ENCODE measurements at regions not wholly inside any gene's neighbourhood (a gene's known extent, or its start where the extent isn't known, plus 50 kb on each side); places are given as distances from the start of the nearest gene placed in this dataset.
"Not testable (repeated sequence)": the region's sequence is repeated elsewhere in the genome, so short reads cannot be mapped to it uniquely, and the experiment has no call there.

DNA sequence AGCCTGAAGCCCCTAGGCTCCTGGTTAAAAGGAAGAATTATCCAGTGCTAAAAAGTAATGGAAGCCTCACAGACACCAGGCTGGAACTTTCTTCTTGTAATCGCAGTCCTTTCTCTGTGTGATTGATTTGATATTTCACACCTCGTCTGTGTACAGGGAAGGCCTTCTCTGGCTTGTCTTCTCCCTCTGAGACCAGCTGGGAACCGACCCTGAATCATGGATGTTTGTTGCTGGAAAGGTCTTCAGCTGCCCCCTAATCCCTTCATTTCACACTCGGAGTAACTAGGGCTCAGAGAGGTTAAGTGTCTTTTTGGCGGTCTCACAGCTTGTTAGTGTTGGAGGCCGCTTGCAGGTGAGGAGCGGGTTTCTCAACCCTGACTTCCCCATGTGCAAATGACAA, 500.2 kb upstream of the CDH4 start:
- DNase-seq (ENCODE audit: low read depth in 2 of 2) = no peak

DNA sequence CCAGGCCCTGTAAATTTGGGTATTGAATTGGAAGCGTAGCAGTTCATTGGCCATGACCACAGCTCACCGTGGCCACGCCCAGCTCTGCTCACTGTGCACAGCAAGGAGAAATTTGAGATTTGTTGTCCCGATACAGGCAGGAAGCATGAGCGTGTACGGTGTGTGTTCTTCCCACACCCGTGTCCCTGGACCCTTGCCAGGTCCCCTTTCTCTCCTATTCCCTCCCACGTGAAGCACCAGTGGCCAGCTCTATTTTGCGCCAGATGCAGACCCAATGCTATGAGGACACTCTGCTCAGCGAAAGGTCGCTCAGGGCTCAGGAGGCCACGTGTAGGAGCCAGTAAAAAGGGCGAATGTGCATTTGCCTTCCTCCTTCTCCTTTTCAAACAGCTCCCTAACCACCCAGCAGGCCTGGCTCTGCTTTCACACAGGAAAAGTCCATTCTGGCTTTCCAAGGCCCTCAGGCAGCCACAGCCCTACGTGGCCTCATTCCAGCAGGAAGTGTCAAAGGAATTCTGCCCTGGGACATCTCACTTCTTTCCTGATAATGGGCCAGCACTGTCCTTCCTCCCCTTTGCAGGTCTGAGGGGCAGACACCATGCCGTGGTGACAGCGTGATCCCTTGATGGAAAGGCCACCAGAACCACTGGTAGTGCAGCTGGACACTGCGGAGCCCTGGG, 499.2 kb upstream of the CDH4 start:
- no peak for DNase-seq (ENCODE audit: low read depth in 2 of 2)

DNA sequence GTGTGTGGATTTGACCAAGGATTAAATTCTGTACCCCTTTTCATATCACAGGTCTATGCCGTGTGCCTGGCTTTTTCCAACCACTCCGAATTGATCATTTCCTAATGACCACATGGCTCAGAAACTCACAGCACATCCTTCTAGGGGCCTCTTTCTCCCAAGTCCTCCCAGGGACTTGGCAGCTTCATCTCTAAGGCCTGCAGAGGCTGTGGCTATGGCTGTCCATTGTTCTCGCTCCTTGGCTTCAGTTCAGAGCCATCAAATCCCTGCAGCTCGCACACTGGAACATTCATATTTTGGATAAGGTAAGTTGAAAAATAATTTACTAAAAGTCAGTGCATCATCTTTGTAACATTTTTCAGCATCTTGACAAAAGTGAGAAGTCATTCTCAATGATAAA, 497.2 kb upstream of the CDH4 start:
- DNase-seq (ENCODE audit: low read depth in 2 of 2) = no peak

DNA sequence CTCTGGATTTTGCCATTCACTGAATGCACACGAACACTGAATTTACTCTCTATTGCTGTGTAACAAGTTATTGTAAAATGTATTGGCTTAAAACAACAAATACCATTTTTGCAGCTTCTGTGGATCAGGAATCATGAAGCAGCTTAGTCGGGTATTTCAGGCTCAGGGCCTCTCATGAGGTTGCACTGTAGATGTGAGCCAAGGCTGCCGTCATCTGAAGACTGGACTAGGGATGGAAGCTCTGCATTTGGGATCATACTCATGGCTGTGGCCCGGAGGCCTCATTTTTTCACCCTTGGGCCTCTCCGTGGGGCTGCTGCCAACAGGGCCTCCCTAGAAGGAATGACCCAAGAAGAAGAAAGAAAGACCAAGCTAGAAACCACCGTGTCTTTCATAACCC, 492.4 kb upstream of the CDH4 start:
- DNase-seq (ENCODE audit: low read depth in 2 of 2) = no peak

DNA sequence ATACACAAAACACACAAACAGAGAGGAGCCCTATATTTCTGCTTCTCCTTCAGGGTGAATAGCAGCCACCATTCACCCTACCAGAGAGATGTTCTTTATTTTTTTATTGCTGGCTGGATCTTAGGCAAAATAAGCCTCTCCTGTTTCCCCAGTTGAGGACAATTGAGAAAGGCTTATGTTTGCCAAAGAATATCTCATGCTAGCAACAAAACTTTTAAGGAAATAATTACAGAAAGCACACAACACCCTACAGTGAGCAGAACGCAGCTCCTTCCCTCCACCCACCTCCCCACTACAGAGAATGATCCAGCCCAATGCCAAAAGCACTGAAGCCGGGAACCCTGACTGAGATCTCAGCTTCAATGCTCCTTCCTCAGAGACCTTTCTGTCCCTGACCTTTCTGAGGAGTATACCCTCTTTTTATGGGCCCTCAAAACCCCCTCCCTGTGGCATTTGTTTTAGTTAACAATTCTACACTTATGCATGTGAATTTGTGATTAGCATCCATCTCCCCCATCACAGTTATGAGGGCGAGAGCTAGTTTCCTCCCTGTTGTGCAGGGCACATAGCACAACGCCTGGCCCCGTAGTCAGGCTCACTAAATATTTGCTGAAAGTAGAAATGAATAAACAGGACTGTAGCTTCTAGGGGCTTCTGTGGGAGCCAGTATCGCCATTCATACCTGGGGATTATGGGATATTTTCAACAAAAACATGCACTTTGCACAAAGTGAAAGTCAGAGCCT, 491.6 kb upstream of the CDH4 start:
- DNase-seq (ENCODE audit: low read depth in 2 of 2) = no peak

DNA sequence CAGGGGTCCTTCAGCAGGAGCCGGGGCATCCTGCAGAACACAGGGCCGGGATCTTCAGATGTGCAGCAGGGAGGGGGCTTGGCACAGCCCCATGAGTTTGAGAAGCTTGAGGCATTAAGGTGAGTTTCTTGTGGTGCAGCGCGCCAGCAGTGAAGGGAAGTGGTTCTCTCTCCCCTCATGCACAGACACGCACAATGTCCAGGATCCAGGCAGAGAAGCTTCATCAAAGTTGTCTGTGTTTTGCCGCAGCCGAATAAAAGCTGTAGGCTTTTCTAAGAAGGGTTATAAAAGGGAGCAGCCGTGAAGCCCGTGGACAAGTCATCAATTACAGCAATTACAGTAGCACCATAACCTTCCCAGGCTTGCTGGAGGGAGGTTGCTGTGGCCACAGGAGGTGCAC, 491.0 kb upstream of the CDH4 start:
- no peak for DNase-seq (ENCODE audit: low read depth in 2 of 2)

DNA sequence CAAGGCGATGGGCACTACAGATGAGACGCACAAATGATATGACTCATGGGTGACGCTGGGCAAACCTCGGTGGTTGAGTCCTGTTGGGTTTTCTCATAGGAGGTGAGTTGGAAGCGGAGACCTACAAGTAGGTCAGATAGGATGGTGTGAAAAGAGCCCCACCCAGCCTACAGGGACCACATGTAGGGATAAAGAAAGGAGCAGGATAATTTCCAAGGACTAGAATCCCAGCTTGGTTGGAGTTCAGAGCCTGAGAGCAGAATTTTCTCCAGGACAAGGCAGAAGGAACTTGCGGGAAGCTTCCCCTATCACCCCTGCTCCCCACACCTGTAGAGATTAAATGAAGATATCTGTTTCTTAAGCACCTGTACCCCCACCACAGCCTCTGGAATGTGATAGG, 489.7 kb upstream of the CDH4 start:
- DNase-seq (ENCODE audit: low read depth in 2 of 2) = no peak

DNA sequence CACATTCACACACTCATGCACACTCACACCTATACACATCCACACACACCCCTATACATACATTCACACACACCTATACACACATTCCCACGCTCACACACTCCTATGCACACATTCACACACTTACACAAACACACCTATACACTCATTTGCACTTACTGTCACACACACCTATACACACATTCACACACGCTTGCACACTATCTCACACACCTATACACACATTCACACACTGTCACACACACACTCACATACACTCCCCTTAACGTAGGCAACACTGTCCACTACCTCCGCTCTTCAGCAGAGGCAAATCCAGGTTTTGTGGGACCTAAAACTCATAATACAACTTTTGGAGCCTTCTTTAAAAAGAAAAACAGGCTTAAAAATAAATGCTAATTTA, 487.7 kb upstream of the CDH4 start:
- no peak for DNase-seq (ENCODE audit: low read depth in 2 of 2)

DNA sequence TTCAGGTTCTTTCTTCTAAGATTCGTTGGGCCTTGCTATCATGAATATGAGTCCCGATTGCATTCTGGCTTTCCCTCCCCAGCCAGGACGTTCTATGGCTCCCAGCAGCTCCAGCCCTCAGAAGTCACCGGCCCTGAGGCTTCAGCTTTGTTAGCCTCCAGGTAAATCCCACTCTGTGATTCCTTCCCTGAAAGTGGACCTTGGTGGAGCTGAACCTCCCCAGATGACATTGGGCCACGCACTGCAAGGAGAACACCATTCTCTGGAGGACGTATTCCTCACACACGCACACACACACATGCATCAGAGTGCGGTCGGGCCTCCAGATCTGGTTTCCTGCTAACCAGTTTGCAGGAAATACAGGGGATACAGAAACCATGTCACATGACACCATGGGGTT, 487.3 kb upstream of the CDH4 start:
- DNase-seq (ENCODE audit: low read depth in 2 of 2) = no peak

DNA sequence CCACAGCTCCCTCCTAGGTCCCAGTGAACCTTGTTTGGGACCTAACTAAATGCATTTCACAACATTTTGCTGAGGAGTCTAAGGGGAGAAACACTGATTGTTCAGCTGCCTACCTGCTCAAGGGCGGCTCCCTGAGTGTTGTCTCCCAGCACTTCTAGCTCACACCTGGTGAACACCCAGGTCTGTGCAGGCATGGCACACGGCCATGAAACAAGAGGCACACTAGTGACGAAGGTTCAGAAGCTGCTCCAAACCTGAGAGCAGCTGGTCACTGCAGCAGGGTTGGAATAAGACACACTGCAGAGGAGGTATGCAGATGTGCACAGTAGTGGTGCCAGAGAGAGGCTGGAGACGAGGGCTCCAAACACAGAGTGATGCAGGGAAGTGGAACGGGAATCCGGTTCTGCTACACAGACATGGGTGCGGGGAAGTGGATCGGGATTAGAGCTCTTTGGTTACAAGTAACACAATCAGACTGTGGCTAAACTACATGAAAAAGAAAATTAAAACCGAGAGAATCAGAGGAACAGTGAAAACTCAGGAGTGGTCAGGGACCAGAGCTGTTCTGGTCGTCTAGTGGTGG, 486.1 kb upstream of the CDH4 start:
- DNase-seq (ENCODE audit: low read depth in 2 of 2) = no peak

DNA sequence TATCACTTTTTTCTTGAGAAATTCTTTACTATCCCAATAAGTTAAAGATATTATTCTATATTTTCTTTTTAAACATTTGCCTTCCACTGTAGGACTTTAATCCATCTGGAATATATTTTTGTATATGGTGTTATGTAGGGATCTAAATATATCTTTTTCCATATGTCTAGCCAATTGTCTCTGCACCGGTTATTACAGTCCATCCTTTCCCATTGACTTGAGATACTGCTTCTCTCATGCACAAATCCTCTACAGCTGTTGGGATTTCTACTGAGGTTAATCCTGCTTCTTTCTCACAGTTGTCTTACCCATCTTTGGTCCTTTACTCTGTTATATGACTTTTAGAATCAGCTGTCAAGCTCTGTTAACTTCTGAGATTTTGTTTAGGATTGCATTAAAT, 483.8 kb upstream of the CDH4 start:
- DNase-seq (ENCODE audit: low read depth in 2 of 2) = no peak

DNA sequence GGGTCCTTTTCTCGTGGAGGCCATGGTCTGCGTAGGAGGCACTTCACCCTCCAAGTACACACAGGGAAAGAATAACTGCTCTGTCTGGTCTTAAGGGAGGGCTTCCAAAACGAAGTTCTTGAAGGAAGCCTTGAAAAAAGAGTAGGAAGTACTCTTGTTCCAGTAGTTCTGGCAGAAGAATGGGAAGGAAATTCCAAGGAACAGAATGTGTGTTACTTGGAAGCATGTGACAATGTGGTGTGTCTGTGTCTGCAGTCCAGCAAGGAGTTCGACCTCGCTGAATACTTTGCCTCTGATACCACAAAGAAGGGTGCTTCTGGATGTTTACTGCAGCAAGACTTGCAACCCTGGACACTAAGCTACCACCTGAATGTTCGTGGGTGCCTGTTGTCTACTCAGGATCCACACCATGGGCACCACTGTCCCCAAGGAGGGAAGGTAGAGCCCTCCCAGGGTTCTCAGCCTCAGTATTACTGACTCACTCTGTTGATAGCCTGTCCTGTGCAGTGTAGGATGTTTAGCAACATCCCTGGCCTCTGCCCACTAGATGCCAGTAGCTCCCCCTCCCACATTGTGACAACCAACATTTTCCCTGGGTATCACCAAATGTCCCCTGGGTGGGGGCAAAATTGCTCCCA, 471.6 kb upstream of the CDH4 start:
- no peak for DNase-seq (ENCODE audit: low read depth in 2 of 2)

DNA sequence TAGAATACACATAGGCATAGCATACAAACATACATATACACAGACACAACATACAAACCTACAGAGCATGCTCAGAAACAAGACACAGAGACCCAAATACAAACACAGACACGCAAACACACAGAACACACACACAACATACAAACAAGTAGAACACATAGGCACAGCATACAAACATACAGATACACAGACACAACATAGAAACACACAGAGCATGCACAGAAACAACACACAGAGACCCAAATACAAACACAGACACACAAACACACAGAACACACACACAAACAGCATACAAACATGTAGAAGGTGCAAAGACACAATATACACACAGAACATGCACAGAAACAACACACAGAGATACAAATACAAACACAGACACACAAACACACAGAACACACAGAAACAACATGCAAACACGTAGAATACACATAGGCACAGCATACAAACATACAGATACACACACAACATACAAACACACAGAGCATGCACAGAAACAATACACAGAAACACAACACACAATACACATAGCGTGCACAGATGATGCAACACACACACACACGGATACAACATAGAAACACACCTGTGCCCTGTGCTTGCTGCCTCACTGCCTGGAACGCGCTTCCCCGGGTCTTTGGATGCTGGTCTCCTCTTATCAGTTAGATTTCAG, 469.0 kb upstream of the CDH4 start:
- DNase-seq (ENCODE audit: low read depth in 2 of 2) = no peak

DNA sequence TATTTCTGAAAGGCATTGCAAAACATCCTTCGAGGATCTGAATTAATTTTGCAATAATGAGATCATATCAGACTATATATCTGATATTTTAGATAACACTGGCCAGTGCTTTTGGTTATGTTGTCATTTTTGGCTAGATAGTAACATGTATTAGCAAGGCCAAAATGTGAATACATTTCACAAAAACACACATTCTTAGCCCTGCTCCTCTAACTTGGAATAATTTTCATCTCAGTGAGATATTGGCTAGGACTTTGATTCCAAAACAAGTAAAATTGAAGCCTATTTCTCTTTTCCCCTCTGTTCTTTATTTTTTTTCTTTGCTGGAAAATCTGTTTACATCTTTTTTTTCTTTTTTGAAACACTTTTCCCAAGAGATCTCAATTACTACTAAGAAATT, 466.8 kb upstream of the CDH4 start:
- no peak for DNase-seq (ENCODE audit: low read depth in 2 of 2)

DNA sequence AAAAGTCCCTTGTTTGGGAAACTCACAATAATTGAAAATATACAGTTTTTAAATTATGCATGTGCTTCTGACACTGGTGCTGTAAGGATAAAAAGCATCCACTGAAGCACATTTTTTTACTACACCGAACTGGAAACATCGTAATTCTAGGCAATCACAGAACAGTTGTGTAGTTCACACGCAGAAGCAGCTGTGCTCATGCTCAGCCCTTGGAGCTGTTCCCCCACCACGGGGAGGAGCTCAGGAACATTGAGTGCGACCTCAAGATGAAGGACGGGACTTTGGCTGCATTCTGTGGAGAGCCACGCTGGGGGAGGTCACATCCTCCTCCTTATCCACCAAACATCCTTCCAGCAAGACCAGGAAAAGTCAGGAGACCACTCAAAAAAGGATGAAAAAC, 466.3 kb upstream of the CDH4 start:
- no peak for DNase-seq (ENCODE audit: low read depth in 2 of 2)

DNA sequence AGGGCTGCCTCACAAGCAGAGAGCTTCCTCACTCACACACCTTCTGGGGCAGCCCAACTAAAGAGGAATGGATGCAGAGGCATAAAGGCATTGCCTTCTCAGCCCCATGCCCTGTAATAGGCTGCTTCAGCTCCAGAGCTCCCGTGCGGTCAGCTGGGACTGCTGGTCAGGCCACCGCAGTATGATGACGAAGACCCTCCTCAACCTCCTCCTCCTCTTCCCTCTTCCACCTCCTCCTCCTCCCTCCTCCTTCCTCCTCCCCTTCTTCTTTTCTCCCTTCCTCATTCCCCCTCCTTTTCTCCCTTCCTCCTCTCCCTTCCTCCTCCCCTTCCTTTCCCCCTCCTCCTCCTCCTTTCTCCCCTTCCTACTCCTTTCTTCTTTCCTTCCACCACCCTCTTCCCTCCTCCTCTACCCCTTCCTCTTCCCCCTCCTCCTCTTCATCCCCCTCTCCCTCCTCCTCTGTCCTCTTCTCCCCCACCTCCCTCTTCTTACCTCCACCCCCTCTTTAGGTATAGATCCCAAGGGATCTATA, 465.3 kb upstream of the CDH4 start:
- no peak for DNase-seq (ENCODE audit: low read depth in 2 of 2)

DNA sequence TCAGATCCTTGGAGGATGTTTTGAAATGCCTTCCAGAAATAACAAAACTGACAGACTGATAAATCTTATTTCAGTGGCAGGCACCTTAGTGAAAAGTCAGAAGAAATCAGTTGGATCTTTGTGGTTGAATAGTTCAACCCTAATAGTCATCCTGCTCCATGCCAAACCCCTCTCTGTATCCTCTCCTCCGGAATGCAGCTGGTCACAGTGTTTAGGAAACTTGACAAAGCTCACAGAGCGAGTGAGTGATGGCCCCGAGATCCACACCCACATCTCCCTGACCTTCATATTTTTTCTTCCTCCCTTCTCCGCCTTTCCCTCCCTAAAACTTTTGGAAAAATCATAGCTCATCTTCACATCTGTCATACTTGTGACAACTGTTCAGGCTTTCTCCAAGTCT, 464.8 kb upstream of the CDH4 start:
- no peak for DNase-seq (ENCODE audit: low read depth in 2 of 2)

DNA sequence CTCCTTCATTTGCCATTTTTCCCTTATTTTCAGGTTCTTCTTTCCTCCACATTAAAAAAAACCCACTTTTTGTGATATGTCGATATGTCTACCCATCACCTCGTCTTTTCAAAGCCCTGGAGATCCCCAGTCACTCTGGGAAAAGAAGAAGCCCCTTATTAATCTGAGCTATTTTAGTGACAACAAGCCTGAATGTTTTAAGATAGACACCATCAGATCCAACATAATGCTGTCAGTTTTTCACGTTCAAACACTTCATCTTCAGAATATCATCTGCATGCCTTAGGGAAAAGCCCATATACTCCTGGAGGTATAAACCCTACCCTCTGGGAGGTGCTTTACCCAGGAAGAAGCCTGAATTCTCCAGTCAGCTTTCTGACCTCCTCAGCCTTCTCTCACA, 464.0 kb upstream of the CDH4 start:
- no peak for DNase-seq (ENCODE audit: low read depth in 2 of 2)

DNA sequence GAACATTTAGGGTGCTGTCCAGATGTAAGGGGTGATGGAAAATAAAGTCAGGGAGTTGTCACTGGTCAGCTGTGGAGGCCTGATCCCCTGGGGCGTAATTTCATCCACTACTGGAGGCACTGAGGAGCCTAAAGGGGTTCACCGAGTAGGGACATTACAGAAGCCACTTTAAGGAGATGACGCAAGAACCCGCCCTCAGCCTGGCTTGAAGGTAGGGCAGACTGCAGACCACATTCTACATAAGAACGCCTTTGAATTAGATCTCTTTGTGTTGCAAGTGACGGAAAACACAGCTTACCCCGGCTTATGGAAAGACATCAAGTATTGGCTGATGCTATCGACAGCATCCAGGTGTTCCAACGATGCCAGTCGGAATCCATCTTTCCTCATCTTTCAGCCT, 462.7 kb upstream of the CDH4 start:
- no peak for DNase-seq (ENCODE audit: low read depth in 2 of 2)

DNA sequence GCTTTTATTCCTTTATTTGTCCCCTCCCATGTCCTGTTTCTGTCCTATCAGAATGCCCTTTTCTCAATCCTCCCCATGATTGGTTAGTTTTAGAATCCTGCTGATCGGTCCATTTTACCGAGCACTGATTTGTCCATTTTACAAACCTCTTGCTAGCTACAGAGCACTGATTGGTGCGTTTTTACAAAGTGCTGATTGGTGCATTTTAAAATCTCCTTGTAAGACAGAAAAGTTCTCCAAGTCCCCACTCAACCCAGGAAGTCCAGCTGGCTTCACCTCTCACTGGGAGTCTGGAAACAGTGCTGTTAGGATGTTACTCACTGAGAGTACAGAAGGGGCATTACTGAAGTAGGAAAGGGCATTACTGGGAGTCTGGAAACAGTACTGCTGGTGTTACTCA, 461.7 kb upstream of the CDH4 start:
- not testable (repeated sequence) for DNase-seq (ENCODE audit: low read depth in 2 of 2)

DNA sequence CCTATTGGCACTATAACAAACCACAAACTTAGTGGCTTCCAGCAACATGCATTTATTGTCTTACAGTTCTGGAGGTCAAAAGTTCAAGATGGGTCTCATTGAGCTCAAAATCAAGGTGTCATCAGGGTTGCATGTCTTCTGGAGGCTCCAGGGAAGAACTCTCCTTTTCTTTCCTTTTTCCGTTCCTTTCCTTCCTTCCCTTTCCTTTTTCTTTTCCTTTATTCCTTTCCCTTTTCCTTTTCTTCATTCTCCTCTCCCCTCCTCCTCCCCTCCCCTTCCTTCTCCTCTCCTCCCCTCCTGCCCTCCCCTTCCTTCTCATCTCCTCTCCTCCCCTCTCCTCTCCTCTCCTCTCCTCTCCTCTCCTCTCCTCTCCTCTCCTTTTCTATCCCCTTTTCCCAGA, 460.2 kb upstream of the CDH4 start:
- no peak for DNase-seq (ENCODE audit: low read depth in 2 of 2)

DNA sequence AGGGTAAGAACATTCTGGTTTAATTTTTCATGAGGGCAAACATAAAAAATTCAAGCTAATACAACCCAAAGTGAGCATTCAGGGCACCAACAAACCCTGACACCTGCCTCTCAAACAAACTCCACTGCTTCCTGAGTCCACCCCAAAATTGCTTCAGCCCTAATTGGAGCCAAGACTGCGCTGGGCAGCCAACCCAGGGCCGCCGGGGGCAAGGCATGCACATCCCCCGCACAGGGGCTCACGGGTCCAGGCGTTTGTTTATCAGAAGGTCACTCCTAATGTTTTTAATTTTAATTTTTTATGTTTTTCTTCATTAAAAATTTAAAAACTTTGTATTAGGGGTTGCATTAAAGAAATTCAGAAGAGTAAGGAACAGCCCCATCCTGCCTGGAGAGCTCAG, 459.1 kb upstream of the CDH4 start:
- DNase-seq (ENCODE audit: low read depth in 2 of 2) = no peak

All from stimulated activated CD8-positive, alpha-beta memory T cell treated with anti-CD3 and anti-CD28 coated beads, Interleukin-2, amount 100 ng/mL, for 48 hours (primary cell).